ENCODE measurements at regions not wholly inside any gene's neighbourhood (a gene's known extent, or its start where the extent isn't known, plus 50 kb on each side); places are given as distances from the start of the nearest gene placed in this dataset.

DNA sequence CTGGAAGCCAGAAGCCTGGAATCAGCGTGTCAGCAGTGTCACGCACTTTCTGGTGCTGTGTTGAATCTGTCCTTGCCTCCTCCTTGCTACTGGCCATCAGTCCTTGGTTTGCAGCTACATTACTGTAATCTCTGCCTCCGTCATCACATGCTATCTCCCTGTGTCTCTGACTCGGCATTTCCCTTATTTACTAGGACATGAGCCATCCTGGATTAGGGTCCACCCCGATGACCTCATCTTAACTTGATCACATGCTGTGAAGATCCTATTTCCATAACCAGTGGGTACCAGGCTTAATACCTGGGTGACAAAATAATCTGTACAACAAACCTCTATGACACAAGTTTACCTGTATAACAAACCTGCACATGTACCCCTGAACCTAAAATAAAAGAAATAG lies 518.0 kb upstream of the KLF6 start:
- DNase-seq (ENCODE audit: low read depth, low spot score), result no peak
- POLR2A ChIA-PET, result no interaction called here

DNA sequence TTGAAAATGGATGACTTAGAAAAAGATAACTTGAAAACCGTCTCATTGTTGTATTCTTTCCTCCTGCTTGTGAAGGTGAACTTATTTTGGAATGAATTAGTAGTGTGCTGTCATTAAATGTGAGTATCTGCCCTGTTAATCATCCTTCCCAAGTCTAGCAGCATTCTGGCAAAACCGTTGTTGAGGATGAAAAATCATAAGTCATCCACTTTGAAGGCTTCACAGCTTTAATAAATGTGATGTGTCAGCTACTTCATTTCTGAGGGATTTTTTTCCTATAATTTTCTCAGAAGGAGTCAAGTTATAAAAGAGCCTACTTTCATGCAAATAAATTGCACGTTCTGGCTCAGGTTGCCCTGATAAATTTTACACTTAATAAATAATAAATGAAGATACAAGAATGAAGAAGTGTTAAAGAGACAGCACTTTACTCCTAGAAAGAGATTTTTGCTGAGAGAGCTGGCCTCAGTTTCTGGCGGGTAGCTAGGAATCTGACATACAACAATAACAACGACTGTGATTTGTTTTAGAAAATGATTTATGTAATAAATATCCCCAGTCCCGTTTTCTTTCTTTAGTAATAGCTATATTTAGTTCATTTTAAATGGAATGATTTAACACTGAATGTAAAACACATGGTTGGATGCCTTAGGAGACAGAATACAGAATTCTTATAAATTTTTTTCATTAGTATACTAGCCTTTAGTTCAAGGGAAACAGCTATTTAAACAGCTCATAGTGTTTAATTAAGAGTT lies 516.5 kb upstream of the KLF6 start:
- DNase-seq (ENCODE audit: low read depth, low spot score), result no peak
- TF ChIP-seq, protein P1, sequence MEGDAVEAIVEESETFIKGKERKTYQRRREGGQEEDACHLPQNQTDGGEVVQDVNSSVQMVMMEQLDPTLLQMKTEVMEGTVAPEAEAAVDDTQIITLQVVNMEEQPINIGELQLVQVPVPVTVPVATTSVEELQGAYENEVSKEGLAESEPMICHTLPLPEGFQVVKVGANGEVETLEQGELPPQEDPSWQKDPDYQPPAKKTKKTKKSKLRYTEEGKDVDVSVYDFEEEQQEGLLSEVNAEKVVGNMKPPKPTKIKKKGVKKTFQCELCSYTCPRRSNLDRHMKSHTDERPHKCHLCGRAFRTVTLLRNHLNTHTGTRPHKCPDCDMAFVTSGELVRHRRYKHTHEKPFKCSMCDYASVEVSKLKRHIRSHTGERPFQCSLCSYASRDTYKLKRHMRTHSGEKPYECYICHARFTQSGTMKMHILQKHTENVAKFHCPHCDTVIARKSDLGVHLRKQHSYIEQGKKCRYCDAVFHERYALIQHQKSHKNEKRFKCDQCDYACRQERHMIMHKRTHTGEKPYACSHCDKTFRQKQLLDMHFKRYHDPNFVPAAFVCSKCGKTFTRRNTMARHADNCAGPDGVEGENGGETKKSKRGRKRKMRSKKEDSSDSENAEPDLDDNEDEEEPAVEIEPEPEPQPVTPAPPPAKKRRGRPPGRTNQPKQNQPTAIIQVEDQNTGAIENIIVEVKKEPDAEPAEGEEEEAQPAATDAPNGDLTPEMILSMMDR (IDR thresholded peaks at IDR 0.05; ENCODE audit: insufficient read depth, low read length, missing control alignments), result no peak
- H3K4me3 ChIP-seq (ENCODE audit: low read depth, low read length), result no peak overlapping the region
- POLR2A ChIA-PET, result no interaction called here
- CTCF ChIA-PET, result no interaction called here

More for the DNA sequence above, 518.0 kb upstream of the KLF6 start:
- CTCF ChIA-PET, result interaction anchor here (0.9 kb wide), 1 partner anchor 11 kb away, joined by 4 read pairs; no protein-coding TSS in a partner anchor
- TF ChIP-seq, protein P1 (IDR thresholded peaks at IDR 0.05; ENCODE audit: insufficient read depth, low read length, missing control alignments), result no peak
- no peak overlapping the region for H3K4me3 ChIP-seq (ENCODE audit: low read depth, low read length)

DNA sequence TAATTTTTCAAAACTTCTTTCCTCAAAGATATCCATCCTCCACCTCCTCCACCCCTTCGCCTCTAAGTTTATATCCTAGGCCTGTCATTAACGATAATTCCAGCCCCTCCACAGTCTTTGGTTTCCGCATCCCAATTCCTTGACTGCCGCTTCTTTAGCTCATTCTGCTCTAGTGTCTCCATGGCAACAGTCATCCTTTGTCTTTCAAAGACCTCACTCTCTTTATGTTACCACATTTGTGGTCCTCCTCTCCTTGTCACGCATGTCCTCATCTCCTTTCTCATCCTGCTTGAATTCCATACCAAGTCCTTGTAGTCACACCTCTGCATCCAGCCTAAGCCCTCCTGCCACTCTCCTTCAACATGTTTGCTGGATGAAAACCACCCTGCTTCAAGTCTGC lies 511.2 kb upstream of the KLF6 start:
- DNase-seq (ENCODE audit: low read depth, low spot score), result no peak
- no peak overlapping the region for H3K4me3 ChIP-seq (ENCODE audit: low read depth, low read length)
- TF ChIP-seq, protein P1 (IDR thresholded peaks at IDR 0.05; ENCODE audit: insufficient read depth, low read length, missing control alignments), result no peak
- ChIA-PET CTCF (no interaction called here), POLR2A (no interaction called here)

GRCh38 chr10:4294996-4295792 lies 510.2 kb upstream of the KLF6 start:
- ChIA-PET POLR2A (no interaction called here), CTCF (no interaction called here)
- DNase-seq (ENCODE audit: low read depth, low spot score), result no peak
- H3K4me3 ChIP-seq (ENCODE audit: low read depth, low read length), result no peak overlapping the region
- TF ChIP-seq, protein P1 (IDR thresholded peaks at IDR 0.05; ENCODE audit: insufficient read depth, low read length, missing control alignments), result no peak

GRCh38 chr10:4294271-4294670 lies 509.3 kb upstream of the KLF6 start:
- DNase-seq (ENCODE audit: low read depth, low spot score), result no peak
- no peak overlapping the region for H3K4me3 ChIP-seq (ENCODE audit: low read depth, low read length)
- ChIA-PET CTCF (no interaction called here), POLR2A (no interaction called here)
- TF ChIP-seq, protein P1 (IDR thresholded peaks at IDR 0.05; ENCODE audit: insufficient read depth, low read length, missing control alignments), result no peak

DNA sequence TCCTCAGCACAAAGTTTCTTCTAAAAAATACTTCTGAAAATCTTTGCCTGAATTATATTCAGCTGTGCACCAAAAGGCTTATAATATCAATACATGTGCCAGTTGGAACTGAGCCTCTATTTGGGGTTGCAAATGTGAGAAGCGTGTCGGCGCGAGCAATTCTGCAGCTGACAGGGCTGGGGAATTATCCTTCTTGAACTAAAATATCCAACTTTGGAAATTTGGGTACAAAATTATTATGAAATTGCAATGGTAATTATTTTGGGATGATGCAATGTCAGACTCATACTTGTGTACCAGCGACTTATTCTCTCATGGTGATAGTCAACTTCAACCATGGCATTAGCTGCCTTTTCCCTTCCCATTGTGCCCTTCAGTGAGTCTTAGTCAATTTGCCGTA lies 507.0 kb upstream of the KLF6 start:
- H3K4me3 ChIP-seq (ENCODE audit: low read depth, low read length), result no peak overlapping the region
- ChIA-PET POLR2A (no interaction called here), CTCF (interaction anchor here (0.8 to 1.5 kb wide), 2 partner anchors 10 to 11 kb away, joined by 3 to 4 read pairs; no protein-coding TSS in a partner anchor)
- TF ChIP-seq, protein P1 (IDR thresholded peaks at IDR 0.05; ENCODE audit: insufficient read depth, low read length, missing control alignments), result no peak
- no peak for DNase-seq (ENCODE audit: low read depth, low spot score)

All from AG04449 (cell line).